Left lung (tissue), 4 donors: ENCODE measurements at regions not wholly inside any gene's neighbourhood (a gene's known extent, or its start where the extent isn't known, plus 50 kb on each side); places are given as distances from the start of the nearest gene placed in this dataset.

Source experiments
- ATAC-seq: fragments of 200-7000 bp; cut with Tn5 transposase; one replicate; pipeline ENCODE4 v1.9.1; 2020; ENCODE audit warnings: moderate library complexity
- DNase-seq, 4 donors: peaks; one replicate each; pipeline ENCODE4 v3.0.0-alpha.2; 2013 to 2020
- H3K27ac ChIP-seq, 2 donors: fragments of 200-600 bp; sonication (generic) in 1 of 2; one replicate each; pipeline versions ENCODE4 v1.5.0 to v1.8.0; 2020 to 2021
- H3K27me3 ChIP-seq, 2 donors: fragments of 200-600 bp; sonication (generic) in 1 of 2; one replicate each; pipeline versions ENCODE4 v1.5.0 to v1.8.0; 2020 to 2021
- H3K36me3 ChIP-seq, 2 donors: fragments of 200-600 bp; sonication (generic) in 1 of 2; one replicate each; pipeline versions ENCODE4 v1.5.0 to v1.8.0; 2020 to 2021
- H3K4me1 ChIP-seq, 2 donors: fragments of 200-600 bp; one replicate each; pipeline ENCODE4 v1.8.0; 2021
- H3K4me3 ChIP-seq, 2 donors: fragments of 200-600 bp; sonication (generic) in 1 of 2; one replicate each; pipeline versions ENCODE4 v1.5.0 to v1.8.0; 2020 to 2021; ENCODE audit warnings: mild to moderate bottlenecking in 1 of 2
- H3K9me3 ChIP-seq, 2 donors: fragments of 200-600 bp; sonication (generic) in 1 of 2; one replicate each; pipeline versions ENCODE4 v1.5.0 to v1.8.0; 2020 to 2021
- intact Hi-C, 2 donors: fragments of 100-400 bp; cut with DNase I; formaldehyde crosslinking; loops; one replicate each; pipeline versions ENCODE4 v1.11.2 to v1.14.2; 2022
- TF ChIP-seq, protein P1 (sequence below), 2 donors: fragments of 200-600 bp; sonication (generic) in 1 of 2; IDR thresholded peaks; one replicate each; pipeline versions ENCODE4 v1.5.0 to v1.8.0; 2021; ENCODE audit warnings: antibody characterized with exemption in 2 of 2
- donor health status: DM: no; HTN: yes; CAD: no.
- donor health status: DM: no; HTN: no; CAD: no.

DNA sequence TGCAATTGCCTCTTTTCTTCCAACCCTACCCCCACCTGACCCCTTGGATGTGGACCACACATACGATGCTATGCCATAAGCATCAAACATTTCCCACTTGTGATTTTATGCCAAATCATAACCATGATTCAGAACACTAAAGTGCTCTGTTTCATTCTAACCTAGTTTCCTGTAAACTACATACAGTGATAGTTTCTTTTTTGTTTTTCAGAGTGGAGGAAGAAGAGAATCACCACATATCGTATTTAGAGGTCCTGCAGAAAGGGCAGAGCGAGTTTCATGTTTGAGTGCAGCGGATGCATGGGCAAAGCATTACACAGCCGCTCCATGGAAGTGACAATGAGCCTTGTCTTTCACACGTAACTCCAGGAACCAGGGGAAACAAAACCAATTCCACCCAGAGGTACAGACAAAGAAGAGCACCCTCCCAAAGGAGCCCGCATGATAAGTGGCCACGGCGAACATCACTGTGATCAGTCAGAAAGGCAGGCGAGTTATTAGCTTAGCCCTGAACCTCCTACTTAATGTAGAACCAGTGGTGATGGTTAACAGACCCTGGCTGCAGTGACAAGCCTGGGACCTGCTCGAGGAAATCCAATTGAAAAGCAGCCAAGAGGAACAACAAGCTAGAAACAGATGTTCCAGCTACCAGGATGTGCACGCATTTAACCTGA lies 64.0 kb upstream of the ZNF281 start:
- Histone ChIP-seq H3K9me3 (no peaks in the 10 kb centered on the region), H3K4me3 (no peak overlapping the region), H3K36me3 (no peaks in the 10 kb centered on the region), H3K4me1 (no peaks in the 10 kb centered on the region), H3K27ac (no peak overlapping the region), H3K27me3 (no peaks in the 10 kb centered on the region)
- no peak for DNase-seq
- TF ChIP-seq, protein P1, sequence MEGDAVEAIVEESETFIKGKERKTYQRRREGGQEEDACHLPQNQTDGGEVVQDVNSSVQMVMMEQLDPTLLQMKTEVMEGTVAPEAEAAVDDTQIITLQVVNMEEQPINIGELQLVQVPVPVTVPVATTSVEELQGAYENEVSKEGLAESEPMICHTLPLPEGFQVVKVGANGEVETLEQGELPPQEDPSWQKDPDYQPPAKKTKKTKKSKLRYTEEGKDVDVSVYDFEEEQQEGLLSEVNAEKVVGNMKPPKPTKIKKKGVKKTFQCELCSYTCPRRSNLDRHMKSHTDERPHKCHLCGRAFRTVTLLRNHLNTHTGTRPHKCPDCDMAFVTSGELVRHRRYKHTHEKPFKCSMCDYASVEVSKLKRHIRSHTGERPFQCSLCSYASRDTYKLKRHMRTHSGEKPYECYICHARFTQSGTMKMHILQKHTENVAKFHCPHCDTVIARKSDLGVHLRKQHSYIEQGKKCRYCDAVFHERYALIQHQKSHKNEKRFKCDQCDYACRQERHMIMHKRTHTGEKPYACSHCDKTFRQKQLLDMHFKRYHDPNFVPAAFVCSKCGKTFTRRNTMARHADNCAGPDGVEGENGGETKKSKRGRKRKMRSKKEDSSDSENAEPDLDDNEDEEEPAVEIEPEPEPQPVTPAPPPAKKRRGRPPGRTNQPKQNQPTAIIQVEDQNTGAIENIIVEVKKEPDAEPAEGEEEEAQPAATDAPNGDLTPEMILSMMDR (IDR thresholded peaks at IDR 0.05), result no peak
- intact Hi-C loops, result no loop called here
- ATAC-seq, result no peak

- intact Hi-C loops, result no loop called here
- Histone ChIP-seq H3K36me3 (no peaks in the 10 kb centered on the region), H3K4me3 (no peak overlapping the region), H3K27me3 (no peaks in the 10 kb centered on the region), H3K9me3 (no peaks in the 10 kb centered on the region), H3K4me1 (no peaks in the 10 kb centered on the region), H3K27ac (no peak overlapping the region)
- DNase-seq (no peak), ATAC-seq (no peak)
- TF ChIP-seq, protein P1 (IDR thresholded peaks at IDR 0.05), result no peak
Observed at GRCh38 chr1:200471739-200472138, 61.9 kb upstream of the ZNF281 start.

- DNase-seq (no peak), ATAC-seq (no peak)
- Histone ChIP-seq H3K27ac (no peak overlapping the region), H3K9me3 (no peaks in the 10 kb centered on the region), H3K27me3 (no peaks in the 10 kb centered on the region), H3K36me3 (no peaks in the 10 kb centered on the region), H3K4me3 (no peak overlapping the region), H3K4me1 (no peaks in the 10 kb centered on the region)
- intact Hi-C loops, result no loop called here
- TF ChIP-seq, protein P1 (IDR thresholded peaks at IDR 0.05), result no peak
Observed at GRCh38 chr1:200468264-200469001, 58.6 kb upstream of the ZNF281 start.

DNA sequence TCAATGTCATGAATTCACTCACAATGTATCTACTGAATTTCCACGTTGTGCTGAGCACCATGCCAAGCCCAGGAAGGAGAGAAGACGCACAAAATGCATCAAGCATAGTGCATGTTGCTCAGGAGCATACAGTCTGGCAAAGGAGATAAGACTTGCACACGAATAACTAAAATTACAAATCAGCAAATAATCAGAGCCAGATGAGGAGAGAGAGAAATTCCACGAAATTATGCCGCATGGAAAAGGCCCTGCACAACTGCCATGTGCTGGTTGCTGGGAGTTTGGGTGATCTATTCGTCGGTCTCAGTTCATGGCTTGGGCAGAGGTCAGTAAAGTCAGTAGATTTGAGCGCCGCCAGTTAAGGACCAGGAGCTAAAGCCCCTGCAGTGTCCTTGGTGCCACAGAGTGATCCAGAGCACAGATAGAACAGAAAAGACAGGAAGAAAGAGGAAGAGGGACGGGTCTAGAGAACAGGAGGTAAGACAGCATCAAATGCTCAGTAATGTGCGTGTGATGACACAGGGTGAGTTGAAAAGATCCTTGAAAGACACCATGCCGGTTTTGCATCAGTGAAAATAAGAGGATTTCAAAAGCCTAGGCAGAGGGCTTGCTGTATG lies 55.1 kb upstream of the ZNF281 start:
- no peak overlapping the region for H3K27ac ChIP-seq
- no peaks in the 10 kb centered on the region for H3K36me3 ChIP-seq
- no peaks in the 10 kb centered on the region for H3K9me3 ChIP-seq
- no peak for DNase-seq
- H3K27me3 ChIP-seq, result no peaks in the 10 kb centered on the region
- intact Hi-C loops, result no loop called here
- H3K4me3 ChIP-seq, result no peak overlapping the region
- ATAC-seq, result no peak
- no peaks in the 10 kb centered on the region for H3K4me1 ChIP-seq
- TF ChIP-seq, protein P1 (IDR thresholded peaks at IDR 0.05), result no peak
